ENCODE measurements at regions not wholly inside any gene's neighbourhood (a gene's known extent, or its start where the extent isn't known, plus 50 kb on each side); places are given as distances from the start of the nearest gene placed in this dataset.

DNA sequence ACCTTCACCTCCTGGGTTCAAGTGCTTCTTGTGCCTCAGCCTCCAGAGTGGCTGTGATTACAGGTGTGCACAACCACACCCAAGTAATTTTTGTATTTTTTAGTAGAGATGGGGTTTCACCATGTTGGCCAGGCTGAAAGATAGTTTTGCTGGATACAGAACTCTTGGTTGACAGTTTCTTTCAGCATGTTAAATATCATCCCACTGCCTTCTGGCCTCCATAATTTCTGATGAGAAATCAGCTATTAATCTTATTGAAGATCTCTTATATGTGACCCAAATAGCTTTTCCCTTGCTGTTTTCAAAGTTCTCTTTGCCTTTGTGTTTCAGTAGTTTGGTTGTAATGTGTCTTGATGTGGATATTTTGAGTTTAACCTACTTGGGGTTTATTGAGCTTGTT, 50.3 kb upstream of the BRD7 start:
- H3K4me1 ChIP-seq (ENCODE audit: control insufficient read depth, insufficient read depth, low read length) = no peaks in the 10 kb centered on the region
- H3K27me3 ChIP-seq (ENCODE audit: control insufficient read depth in 1 of 2, insufficient read depth in 2 of 2, low read length in 2 of 2) = no peaks in the 10 kb centered on the region
- H3K4me3 ChIP-seq (ENCODE audit: low read length in 2 of 2) = no peak overlapping the region
- peaks cover 3% of the 10 kb centered on the region in 2 donors for H3K9me3 ChIP-seq (ENCODE audit: control insufficient read depth in 2 of 2, low read length in 2 of 2)
- no peak overlapping the region for H3K27ac ChIP-seq (ENCODE audit: low read length)
- no peak overlapping the region for H3K9ac ChIP-seq (ENCODE audit: low read length in 2 of 2)
- no peaks in the 10 kb centered on the region for H3K36me3 ChIP-seq (ENCODE audit: control insufficient read depth in 2 of 2, insufficient read depth in 2 of 2, low read length in 2 of 2)
